LNCaP clone FGC (cell line): ENCODE measurements at regions not wholly inside any gene's neighbourhood (a gene's known extent, or its start where the extent isn't known, plus 50 kb on each side); places are given as distances from the start of the nearest gene placed in this dataset.

Source experiments
- DNase-seq: peaks from one replicate; pipeline ENCODE4 v3.0.0-alpha.2; 2011; ENCODE audit warnings: low read depth
- H3K4me3 ChIP-seq: 2 replicates; pipeline ENCODE4 v1.5.1; 2011; ENCODE audit warnings: mild to moderate bottlenecking, low read depth, low read length, control low read depth
- CTCF ChIP-seq: IDR thresholded peaks from 2 replicates; pipeline ENCODE4 v1.5.1; 2012; ENCODE audit warnings: mild to moderate bottlenecking; ENCODE audit not compliant: control insufficient read depth, insufficient read depth; ENCODE audit errors: extremely low read depth

GRCh38 chr4:18403327-18403726 is 381.8 kb upstream of the LCORL start:
- no peak for DNase-seq
- H3K4me3 ChIP-seq: no peak overlapping the region
- TF ChIP-seq CTCF: no peak

GRCh38 chr4:18401868-18402267 is 380.3 kb upstream of the LCORL start:
- DNase-seq: no peak
- TF ChIP-seq CTCF: no peak
- no peak overlapping the region for H3K4me3 ChIP-seq

- no peak for DNase-seq
- TF ChIP-seq CTCF: no peak
- H3K4me3 ChIP-seq: no peak overlapping the region
These were observed 379.9 kb upstream of the LCORL start for GRCh38 chr4:18401425-18401824.

GRCh38 chr4:18398661-18399060 is 377.1 kb upstream of the LCORL start:
- no peak for TF ChIP-seq CTCF
- DNase-seq: no peak
- no peak overlapping the region for H3K4me3 ChIP-seq

GRCh38 chr4:18397681-18398390 is 376.3 kb upstream of the LCORL start:
- no peak for TF ChIP-seq CTCF
- DNase-seq: no peak

GRCh38 chr4:18394656-18395055 is 373.1 kb upstream of the LCORL start:
- DNase-seq: no peak
- TF ChIP-seq CTCF: no peak
- H3K4me3 ChIP-seq: no peak overlapping the region

More at GRCh38 chr4:18397681-18398390, 376.3 kb upstream of the LCORL start:
- no peak overlapping the region for H3K4me3 ChIP-seq

- no peak overlapping the region for H3K4me3 ChIP-seq
- DNase-seq: no peak
- no peak for TF ChIP-seq CTCF
These were observed 369.8 kb upstream of the LCORL start for GRCh38 chr4:18391354-18391728.
